ENCODE measurements at regions not wholly inside any gene's neighbourhood (a gene's known extent, or its start where the extent isn't known, plus 50 kb on each side); places are given as distances from the start of the nearest gene placed in this dataset.
"Not testable (repeated sequence)": the region's sequence is repeated elsewhere in the genome, so short reads cannot be mapped to it uniquely, and the experiment has no call there.

DNA sequence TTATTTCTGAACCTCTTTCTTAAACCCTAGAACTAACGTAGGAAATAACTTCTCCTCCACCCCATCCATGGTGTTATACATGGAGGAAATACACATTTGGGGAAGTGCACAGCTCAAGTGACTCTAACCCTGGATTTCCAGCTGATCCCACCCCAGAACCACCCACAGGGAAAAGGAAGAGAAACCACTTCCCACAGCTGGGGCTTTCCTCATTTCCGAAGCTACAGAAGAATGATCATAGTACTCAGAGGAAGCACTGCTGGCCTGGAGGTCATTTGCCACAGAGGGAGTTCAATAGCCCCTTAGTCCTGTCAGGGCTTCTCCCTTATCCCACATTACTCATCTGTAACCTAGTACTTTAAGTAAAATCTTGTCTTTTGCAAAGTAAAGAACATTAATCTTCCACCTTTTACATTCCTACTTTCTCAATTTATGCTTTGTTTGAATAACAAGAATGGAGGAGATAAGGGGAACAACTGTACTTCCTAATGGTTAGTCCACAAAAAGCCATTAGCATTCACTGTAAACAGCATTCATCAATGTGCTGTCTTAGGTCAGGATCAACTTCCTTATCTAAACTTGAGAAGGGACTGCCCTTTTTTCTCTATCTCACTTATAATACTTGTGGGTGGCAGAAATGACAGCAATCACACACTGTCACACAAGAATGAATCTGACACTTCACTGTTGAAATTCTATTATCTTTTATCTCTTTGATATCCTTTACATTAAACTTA lies 63.0 kb upstream of the RGS1 start:
- H3K4me3 ChIP-seq (ENCODE audit: low read depth, low read length) = no peak overlapping the region
- TF ChIP-seq, protein P1, sequence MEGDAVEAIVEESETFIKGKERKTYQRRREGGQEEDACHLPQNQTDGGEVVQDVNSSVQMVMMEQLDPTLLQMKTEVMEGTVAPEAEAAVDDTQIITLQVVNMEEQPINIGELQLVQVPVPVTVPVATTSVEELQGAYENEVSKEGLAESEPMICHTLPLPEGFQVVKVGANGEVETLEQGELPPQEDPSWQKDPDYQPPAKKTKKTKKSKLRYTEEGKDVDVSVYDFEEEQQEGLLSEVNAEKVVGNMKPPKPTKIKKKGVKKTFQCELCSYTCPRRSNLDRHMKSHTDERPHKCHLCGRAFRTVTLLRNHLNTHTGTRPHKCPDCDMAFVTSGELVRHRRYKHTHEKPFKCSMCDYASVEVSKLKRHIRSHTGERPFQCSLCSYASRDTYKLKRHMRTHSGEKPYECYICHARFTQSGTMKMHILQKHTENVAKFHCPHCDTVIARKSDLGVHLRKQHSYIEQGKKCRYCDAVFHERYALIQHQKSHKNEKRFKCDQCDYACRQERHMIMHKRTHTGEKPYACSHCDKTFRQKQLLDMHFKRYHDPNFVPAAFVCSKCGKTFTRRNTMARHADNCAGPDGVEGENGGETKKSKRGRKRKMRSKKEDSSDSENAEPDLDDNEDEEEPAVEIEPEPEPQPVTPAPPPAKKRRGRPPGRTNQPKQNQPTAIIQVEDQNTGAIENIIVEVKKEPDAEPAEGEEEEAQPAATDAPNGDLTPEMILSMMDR (IDR thresholded peaks at IDR 0.05; ENCODE audit: borderline replicate concordance, insufficient read depth, low read depth, low read length) = no peak

DNA sequence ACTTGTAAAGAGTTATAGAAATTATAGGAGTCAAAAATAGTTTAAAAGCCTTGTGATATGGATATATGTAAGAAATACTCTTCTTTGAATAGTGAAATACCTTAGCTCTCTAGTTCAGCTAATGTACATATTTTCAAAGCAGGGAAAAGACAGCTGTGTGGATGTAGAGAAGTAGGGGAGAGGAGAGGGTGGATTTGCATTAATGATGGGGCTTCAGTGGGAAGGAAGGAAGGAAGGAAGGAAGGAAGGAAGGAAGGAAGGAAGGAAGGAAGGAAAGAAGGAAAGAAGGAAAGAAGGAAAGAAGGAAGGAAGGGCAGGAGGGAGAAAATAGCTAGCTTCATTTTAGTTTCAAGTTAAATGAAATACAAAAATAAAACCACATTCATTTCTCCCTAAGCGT lies 62.4 kb upstream of the RGS1 start:
- TF ChIP-seq, protein P1 (IDR thresholded peaks at IDR 0.05; ENCODE audit: borderline replicate concordance, insufficient read depth, low read depth, low read length) = no peak
- no peak overlapping the region for H3K4me3 ChIP-seq (ENCODE audit: low read depth, low read length)

- TF ChIP-seq, protein P1 (IDR thresholded peaks at IDR 0.05; ENCODE audit: borderline replicate concordance, insufficient read depth, low read depth, low read length) = no peak
- H3K4me3 ChIP-seq (ENCODE audit: low read depth, low read length) = no peak overlapping the region
These were observed 61.9 kb upstream of the RGS1 start for GRCh38 chr1:192513697-192514096.

- no peak overlapping the region for H3K4me3 ChIP-seq (ENCODE audit: low read depth, low read length)
- TF ChIP-seq, protein P1 (IDR thresholded peaks at IDR 0.05; ENCODE audit: borderline replicate concordance, insufficient read depth, low read depth, low read length) = no peak
These were observed 58.7 kb upstream of the RGS1 start for GRCh38 chr1:192516776-192517297.

GRCh38 chr1:192517716-192518355 lies 57.7 kb upstream of the RGS1 start:
- not testable (repeated sequence) for H3K4me3 ChIP-seq (ENCODE audit: low read depth, low read length)

DNA sequence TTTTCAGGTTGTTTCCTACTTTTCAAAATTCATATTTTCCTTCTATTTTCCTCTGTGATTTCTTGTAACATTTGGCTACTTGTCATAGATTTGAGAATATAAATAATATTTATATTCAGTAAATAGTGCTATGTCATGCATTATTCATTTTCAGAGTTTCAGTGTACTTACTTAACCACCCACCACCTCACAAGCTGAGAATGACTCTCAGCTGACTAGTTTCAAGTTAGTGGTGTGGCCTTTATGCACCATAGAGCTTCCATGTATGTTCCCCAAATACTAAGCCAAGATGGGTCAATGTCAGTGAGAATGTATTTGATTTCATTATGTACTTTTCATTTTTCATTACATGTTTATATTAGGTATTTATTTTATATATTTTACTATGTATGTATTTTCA lies 56.9 kb upstream of the RGS1 start:
- TF ChIP-seq, protein P1 (IDR thresholded peaks at IDR 0.05; ENCODE audit: borderline replicate concordance, insufficient read depth, low read depth, low read length) = no peak

DNA sequence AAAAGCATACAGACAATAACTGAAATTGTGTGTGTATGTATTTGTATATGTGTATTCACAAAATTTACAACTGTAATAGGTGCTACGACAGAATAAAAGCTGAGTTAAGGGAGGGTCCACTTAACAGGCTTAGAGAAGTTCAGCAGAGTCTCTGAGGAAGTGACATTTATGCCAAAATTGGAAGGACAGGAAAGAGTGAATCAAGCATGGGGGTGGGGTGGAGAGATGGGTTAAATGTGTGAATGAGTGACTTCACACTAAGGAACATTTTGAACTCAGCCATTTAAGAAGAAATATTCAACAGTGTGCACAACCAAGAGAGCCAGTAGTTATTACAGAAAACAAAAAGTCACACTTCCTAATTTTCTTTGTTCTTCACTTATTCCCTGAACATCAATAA lies 53.8 kb upstream of the RGS1 start:
- no peak overlapping the region for H3K4me3 ChIP-seq (ENCODE audit: low read depth, low read length)
- TF ChIP-seq, protein P1 (IDR thresholded peaks at IDR 0.05; ENCODE audit: borderline replicate concordance, insufficient read depth, low read depth, low read length) = no peak

More for the DNA sequence above, 56.9 kb upstream of the RGS1 start:
- no peak overlapping the region for H3K4me3 ChIP-seq (ENCODE audit: low read depth, low read length)
